K562 (cell line): ENCODE measurements at regions not wholly inside any gene's neighbourhood (a gene's known extent, or its start where the extent isn't known, plus 50 kb on each side); places are given as distances from the start of the nearest gene placed in this dataset.

Experiments
- CBFB ChIP-seq: sonication (generic); formaldehyde crosslinking; IDR thresholded peaks from 2 replicates; pipeline ENCODE4 v1.4.0; 2020; ENCODE audit warnings: mild to moderate bottlenecking, missing genetic modification reagents
- MCM5 ChIP-seq: fragments of 450-650 bp; IDR thresholded peaks from 2 replicates; pipeline ENCODE4 v1.6.1; 2016; ENCODE audit warnings: low read depth
- YY1 ChIP-seq, 3 experiments: IDR thresholded peaks; 2 replicates each; pipeline ENCODE4 v1.6.1; 2011; ENCODE audit warnings: low read length in 2 of 3, mild to moderate bottlenecking in 2 of 3, moderate library complexity in 2 of 3, borderline replicate concordance in 1 of 3, control low read depth in 1 of 3, low read depth in 1 of 3; ENCODE audit not compliant: insufficient read depth in 3 of 3, insufficient replicate concordance in 2 of 3, control insufficient read depth in 1 of 3, insufficient read length in 1 of 3; ENCODE audit errors: extremely low read depth in 1 of 3
- TF ChIP-seq, protein P1 (sequence below): sonication (generic); formaldehyde crosslinking; IDR thresholded peaks from 2 replicates; pipeline ENCODE4 v1.8.0; 2022; ENCODE audit warnings: mild to moderate bottlenecking, low read depth, missing genetic modification reagents
- TF ChIP-seq, protein P2 (sequence below): fragments of 250-450 bp; sonication (Bioruptor Pico); IDR thresholded peaks from 2 replicates; pipeline ENCODE4 v1.4.0; 2020; ENCODE audit warnings: borderline replicate concordance
- TF ChIP-seq, protein P3 (sequence below): fragments of 450-650 bp; conservative IDR thresholded peaks from 2 replicates; pipeline ENCODE4 v1.6.1; 2016; ENCODE audit warnings: missing genetic modification characterization, low read depth, mild to moderate bottlenecking, control low read depth, missing compliant biosample characterization
- TF ChIP-seq, protein P4 (sequence below): fragments of 450-650 bp; conservative IDR thresholded peaks from 2 replicates; pipeline ENCODE4 v1.6.1; 2016; ENCODE audit warnings: missing genetic modification characterization, low read depth, mild to moderate bottlenecking, missing compliant biosample characterization, moderate library complexity

DNA sequence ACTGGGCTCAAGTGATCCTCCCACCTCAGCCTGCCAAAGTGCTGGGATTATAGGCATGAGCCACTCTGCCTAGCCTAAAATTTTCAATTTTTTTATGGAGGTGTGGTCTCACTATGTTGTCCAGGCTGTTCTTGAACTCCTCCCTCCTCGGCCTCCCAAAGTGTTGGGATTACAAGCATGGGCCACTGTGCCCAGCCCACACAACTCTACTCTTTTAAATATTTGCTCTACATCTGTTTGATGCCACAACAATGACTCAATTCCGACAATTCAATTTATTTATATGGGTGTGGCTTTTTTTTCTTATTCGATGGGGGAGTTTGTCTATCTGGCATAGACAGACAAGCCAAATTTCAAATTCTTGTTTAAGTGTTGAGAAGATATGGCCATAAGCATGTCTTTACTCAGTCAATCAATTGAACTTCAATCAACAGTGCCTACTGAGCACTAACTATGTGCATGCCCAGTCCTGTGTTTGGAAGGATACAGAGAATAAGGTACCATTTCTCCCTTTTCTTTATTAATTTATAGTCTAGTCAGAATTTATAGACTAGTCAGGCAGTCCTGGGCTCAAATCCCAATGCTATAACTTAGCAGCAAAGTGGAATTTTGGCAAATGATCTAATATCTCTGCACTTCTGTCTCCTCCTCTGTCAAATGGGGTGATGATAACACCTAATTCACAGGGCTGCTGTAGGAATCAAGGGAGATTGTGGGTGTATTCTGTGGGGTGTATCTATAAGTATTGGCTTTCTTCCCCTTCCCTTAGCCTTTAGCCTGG lies 54.6 kb upstream of the PIAS1 start (continued):
- TF ChIP-seq, protein P1, sequence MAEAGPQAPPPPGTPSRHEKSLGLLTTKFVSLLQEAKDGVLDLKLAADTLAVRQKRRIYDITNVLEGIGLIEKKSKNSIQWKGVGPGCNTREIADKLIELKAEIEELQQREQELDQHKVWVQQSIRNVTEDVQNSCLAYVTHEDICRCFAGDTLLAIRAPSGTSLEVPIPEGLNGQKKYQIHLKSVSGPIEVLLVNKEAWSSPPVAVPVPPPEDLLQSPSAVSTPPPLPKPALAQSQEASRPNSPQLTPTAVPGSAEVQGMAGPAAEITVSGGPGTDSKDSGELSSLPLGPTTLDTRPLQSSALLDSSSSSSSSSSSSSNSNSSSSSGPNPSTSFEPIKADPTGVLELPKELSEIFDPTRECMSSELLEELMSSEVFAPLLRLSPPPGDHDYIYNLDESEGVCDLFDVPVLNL (CRISPR knock-in tag) = no peak
- no peak for TF ChIP-seq MCM5
- TF ChIP-seq, protein P2, sequence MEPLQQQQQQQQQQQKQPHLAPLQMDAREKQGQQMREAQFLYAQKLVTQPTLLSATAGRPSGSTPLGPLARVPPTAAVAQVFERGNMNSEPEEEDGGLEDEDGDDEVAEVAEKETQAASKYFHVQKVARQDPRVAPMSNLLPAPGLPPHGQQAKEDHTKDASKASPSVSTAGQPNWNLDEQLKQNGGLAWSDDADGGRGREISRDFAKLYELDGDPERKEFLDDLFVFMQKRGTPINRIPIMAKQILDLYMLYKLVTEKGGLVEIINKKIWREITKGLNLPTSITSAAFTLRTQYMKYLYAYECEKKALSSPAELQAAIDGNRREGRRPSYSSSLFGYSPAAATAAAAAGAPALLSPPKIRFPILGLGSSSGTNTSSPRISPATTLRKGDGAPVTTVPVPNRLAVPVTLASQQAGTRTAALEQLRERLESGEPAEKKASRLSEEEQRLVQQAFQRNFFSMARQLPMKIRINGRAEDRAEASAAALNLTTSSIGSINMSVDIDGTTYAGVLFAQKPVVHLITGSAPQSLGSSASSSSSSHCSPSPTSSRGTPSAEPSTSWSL (CRISPR knock-in tag) = no peak
- TF ChIP-seq, protein P3, sequence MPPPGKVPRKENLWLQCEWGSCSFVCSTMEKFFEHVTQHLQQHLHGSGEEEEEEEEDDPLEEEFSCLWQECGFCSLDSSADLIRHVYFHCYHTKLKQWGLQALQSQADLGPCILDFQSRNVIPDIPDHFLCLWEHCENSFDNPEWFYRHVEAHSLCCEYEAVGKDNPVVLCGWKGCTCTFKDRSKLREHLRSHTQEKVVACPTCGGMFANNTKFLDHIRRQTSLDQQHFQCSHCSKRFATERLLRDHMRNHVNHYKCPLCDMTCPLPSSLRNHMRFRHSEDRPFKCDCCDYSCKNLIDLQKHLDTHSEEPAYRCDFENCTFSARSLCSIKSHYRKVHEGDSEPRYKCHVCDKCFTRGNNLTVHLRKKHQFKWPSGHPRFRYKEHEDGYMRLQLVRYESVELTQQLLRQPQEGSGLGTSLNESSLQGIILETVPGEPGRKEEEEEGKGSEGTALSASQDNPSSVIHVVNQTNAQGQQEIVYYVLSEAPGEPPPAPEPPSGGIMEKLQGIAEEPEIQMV = no peak
- no peak for TF ChIP-seq YY1 (IDR thresholded peaks at IDR 0.05; ENCODE audit: borderline replicate concordance in 1 of 3, control insufficient read depth in 1 of 3, extremely low read depth in 1 of 3, insufficient read depth in 3 of 3, insufficient read length in 1 of 3, insufficient replicate concordance in 2 of 3, low read depth in 1 of 3, low read length in 2 of 3)
- no peak for TF ChIP-seq CBFB (CRISPR knock-in tag)
- TF ChIP-seq, protein P4, sequence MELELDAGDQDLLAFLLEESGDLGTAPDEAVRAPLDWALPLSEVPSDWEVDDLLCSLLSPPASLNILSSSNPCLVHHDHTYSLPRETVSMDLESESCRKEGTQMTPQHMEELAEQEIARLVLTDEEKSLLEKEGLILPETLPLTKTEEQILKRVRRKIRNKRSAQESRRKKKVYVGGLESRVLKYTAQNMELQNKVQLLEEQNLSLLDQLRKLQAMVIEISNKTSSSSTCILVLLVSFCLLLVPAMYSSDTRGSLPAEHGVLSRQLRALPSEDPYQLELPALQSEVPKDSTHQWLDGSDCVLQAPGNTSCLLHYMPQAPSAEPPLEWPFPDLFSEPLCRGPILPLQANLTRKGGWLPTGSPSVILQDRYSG (tag) = no peak
